ENCODE measurements at regions not wholly inside any gene's neighbourhood (a gene's known extent, or its start where the extent isn't known, plus 50 kb on each side); places are given as distances from the start of the nearest gene placed in this dataset.

GRCh38 chr10:111996103-111996502 is 187.5 kb downstream of the GPAM start:
- TF ChIP-seq, protein P1, sequence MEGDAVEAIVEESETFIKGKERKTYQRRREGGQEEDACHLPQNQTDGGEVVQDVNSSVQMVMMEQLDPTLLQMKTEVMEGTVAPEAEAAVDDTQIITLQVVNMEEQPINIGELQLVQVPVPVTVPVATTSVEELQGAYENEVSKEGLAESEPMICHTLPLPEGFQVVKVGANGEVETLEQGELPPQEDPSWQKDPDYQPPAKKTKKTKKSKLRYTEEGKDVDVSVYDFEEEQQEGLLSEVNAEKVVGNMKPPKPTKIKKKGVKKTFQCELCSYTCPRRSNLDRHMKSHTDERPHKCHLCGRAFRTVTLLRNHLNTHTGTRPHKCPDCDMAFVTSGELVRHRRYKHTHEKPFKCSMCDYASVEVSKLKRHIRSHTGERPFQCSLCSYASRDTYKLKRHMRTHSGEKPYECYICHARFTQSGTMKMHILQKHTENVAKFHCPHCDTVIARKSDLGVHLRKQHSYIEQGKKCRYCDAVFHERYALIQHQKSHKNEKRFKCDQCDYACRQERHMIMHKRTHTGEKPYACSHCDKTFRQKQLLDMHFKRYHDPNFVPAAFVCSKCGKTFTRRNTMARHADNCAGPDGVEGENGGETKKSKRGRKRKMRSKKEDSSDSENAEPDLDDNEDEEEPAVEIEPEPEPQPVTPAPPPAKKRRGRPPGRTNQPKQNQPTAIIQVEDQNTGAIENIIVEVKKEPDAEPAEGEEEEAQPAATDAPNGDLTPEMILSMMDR (IDR thresholded peaks at IDR 0.05): no peak
- no peak for TF ChIP-seq POLR2A (IDR thresholded peaks at IDR 0.05)

Measured in lower leg skin (tissue), 3 donors.